GM23338 (cell line): ENCODE measurements at regions not wholly inside any gene's neighbourhood (a gene's known extent, or its start where the extent isn't known, plus 50 kb on each side); places are given as distances from the start of the nearest gene placed in this dataset.

Experiments
- ATAC-seq: fragments of 200-7000 bp; cut with Tn5 transposase; 3 replicates; pipeline ENCODE4 v1.9.1; 2020
- DNase-seq: peaks from one replicate; pipeline ENCODE4 v3.0.0-alpha.2; 2015; ENCODE audit warnings: low spot score
- H2AFZ ChIP-seq: fragments of 200-600 bp; sonication (generic); 2 replicates; pipeline ENCODE4 v1.8.0; 2016; ENCODE audit warnings: antibody characterized with exemption, mild to moderate bottlenecking, moderate library complexity
- H3F3A ChIP-seq: fragments of 200-600 bp; sonication (generic); replicated peaks from 2 replicates; pipeline ENCODE4 v1.8.0; 2017; ENCODE audit warnings: antibody characterized with exemption, mixed run types, low read depth
- H3K27ac ChIP-seq: fragments of 200-600 bp; sonication (generic); 2 replicates; pipeline ENCODE4 v1.6.1; 2016; ENCODE audit warnings: low read depth
- H3K27me3 ChIP-seq: fragments of 200-600 bp; sonication (generic); 2 replicates; pipeline ENCODE4 v1.8.0; 2016; ENCODE audit warnings: mild to moderate bottlenecking, mixed run types, moderate library complexity; ENCODE audit not compliant: insufficient read depth
- H3K36me3 ChIP-seq: fragments of 200-600 bp; sonication (generic); 2 replicates; pipeline ENCODE4 v1.8.0; 2016; ENCODE audit warnings: mild to moderate bottlenecking; ENCODE audit not compliant: insufficient read depth
- H3K4me1 ChIP-seq: fragments of 200-600 bp; sonication (generic); 2 replicates; pipeline ENCODE4 v1.8.0; 2016; ENCODE audit warnings: mild to moderate bottlenecking, moderate library complexity; ENCODE audit not compliant: insufficient read depth
- H3K4me2 ChIP-seq: fragments of 200-600 bp; sonication (generic); 2 replicates; pipeline ENCODE4 v1.7.1; 2017; ENCODE audit warnings: mixed run types
- H3K4me3 ChIP-seq: fragments of 200-600 bp; sonication (generic); 2 replicates; pipeline ENCODE4 v1.6.1; 2016; ENCODE audit warnings: mixed run types
- H3K79me2 ChIP-seq: fragments of 200-600 bp; sonication (generic); replicated peaks from 2 replicates; pipeline ENCODE4 v1.8.0; 2017; ENCODE audit warnings: mild to moderate bottlenecking; ENCODE audit not compliant: insufficient read depth
- H3K9me2 ChIP-seq: fragments of 200-600 bp; sonication (generic); 2 replicates; pipeline ENCODE4 v1.8.0; 2017; ENCODE audit not compliant: insufficient read depth
- H4K20me1 ChIP-seq: fragments of 200-600 bp; sonication (generic); replicated peaks from 2 replicates; pipeline ENCODE4 v1.8.0; 2017; ENCODE audit warnings: mild to moderate bottlenecking; ENCODE audit not compliant: insufficient read depth
- H3K27ac Mint-ChIP-seq: 2 replicates; pipeline ENCODE4 v1.8.0; 2020; ENCODE audit warnings: inconsistent platforms, mild to moderate bottlenecking, moderate library complexity, mixed read lengths
- H3K27me3 Mint-ChIP-seq: 3 replicates; pipeline ENCODE4 v1.8.0; 2022; ENCODE audit warnings: low read depth, mild to moderate bottlenecking, moderate library complexity, mixed read lengths, inconsistent platforms; ENCODE audit not compliant: insufficient read depth, poor library complexity
- H3K36me3 Mint-ChIP-seq: 3 replicates; pipeline ENCODE4 v1.8.0; 2021; ENCODE audit warnings: low read depth, mild to moderate bottlenecking, inconsistent platforms, moderate library complexity, mixed read lengths
- H3K4me1 Mint-ChIP-seq: 3 replicates; pipeline ENCODE4 v1.8.0; 2020; ENCODE audit warnings: mild to moderate bottlenecking, inconsistent platforms, mixed read lengths
- H3K4me3 Mint-ChIP-seq: 3 replicates; pipeline ENCODE4 v1.8.0; 2021; ENCODE audit warnings: moderate library complexity, mild to moderate bottlenecking, inconsistent platforms, mixed read lengths
- H3K9me3 Mint-ChIP-seq: 3 replicates; pipeline ENCODE4 v1.8.0; 2020; ENCODE audit warnings: moderate library complexity, mild to moderate bottlenecking, inconsistent platforms, mixed read lengths
- CREB1 ChIP-seq: fragments of 250-450 bp; sonication (Bioruptor Pico); IDR thresholded peaks from 2 replicates; pipeline ENCODE4 v1.5.0; 2020; ENCODE audit warnings: low read depth, mild to moderate bottlenecking, moderate library complexity
- EZH2 ChIP-seq: fragments of 200-600 bp; sonication (generic); IDR thresholded peaks from one replicate; pipeline ENCODE4 v1.8.0; 2017; ENCODE audit warnings: antibody characterized with exemption, mild to moderate bottlenecking, low read depth; ENCODE audit not compliant: unreplicated experiment
- EZH2phosphoT487 ChIP-seq: fragments of 200-600 bp; sonication (generic); IDR thresholded peaks from one replicate; pipeline ENCODE4 v1.8.1; 2018; ENCODE audit warnings: antibody characterized with exemption; ENCODE audit not compliant: unreplicated experiment
- JUNB ChIP-seq: IDR thresholded peaks from one replicate; pipeline ENCODE4 v1.6.1; 2016; ENCODE audit warnings: antibody characterized with exemption; ENCODE audit not compliant: unreplicated experiment
- NANOG ChIP-seq: IDR thresholded peaks from 2 replicates; pipeline ENCODE4 v1.6.1; 2016; ENCODE audit warnings: antibody characterized with exemption, borderline replicate concordance
- POLR2AphosphoS5 ChIP-seq: IDR thresholded peaks from 2 replicates; pipeline ENCODE4 v1.6.1; 2016; ENCODE audit warnings: antibody characterized with exemption, low read depth
- STAT1 ChIP-seq: IDR thresholded peaks from one replicate; pipeline ENCODE4 v1.6.1; 2016; ENCODE audit warnings: antibody characterized with exemption; ENCODE audit not compliant: unreplicated experiment
- ZNF114 ChIP-seq: fragments of 250-450 bp; sonication (Bioruptor Pico); IDR thresholded peaks from 2 replicates; pipeline ENCODE4 v1.5.0; 2020; ENCODE audit warnings: mild to moderate bottlenecking, moderate library complexity
- ZNF331 ChIP-seq: fragments of 250-450 bp; sonication (Bioruptor Pico); IDR thresholded peaks from 2 replicates; pipeline ENCODE4 v1.5.0; 2020; ENCODE audit warnings: low read depth, mild to moderate bottlenecking, moderate library complexity
- TF ChIP-seq, protein P1 (sequence below): IDR thresholded peaks from one replicate; pipeline ENCODE4 v1.6.1; 2018; ENCODE audit warnings: antibody characterized with exemption; ENCODE audit not compliant: unreplicated experiment
- TF ChIP-seq, protein P2 (sequence below): fragments of 250-450 bp; sonication (Bioruptor Pico); IDR thresholded peaks from 2 replicates; pipeline ENCODE4 v1.5.0; 2020; ENCODE audit warnings: mild to moderate bottlenecking, moderate library complexity
- TF ChIP-seq, protein P3 (sequence below), 2 experiments: fragments of 200-600 bp in 1 of 2; sonication (generic) in 1 of 2; conservative IDR thresholded peaks; 2 replicates each; pipeline versions ENCODE4 v1.5.1 to v1.6.1; 2016 to 2017; ENCODE audit warnings: antibody characterized with exemption in 2 of 2, low read depth in 2 of 2, mild to moderate bottlenecking in 2 of 2, moderate library complexity in 1 of 2

DNA sequence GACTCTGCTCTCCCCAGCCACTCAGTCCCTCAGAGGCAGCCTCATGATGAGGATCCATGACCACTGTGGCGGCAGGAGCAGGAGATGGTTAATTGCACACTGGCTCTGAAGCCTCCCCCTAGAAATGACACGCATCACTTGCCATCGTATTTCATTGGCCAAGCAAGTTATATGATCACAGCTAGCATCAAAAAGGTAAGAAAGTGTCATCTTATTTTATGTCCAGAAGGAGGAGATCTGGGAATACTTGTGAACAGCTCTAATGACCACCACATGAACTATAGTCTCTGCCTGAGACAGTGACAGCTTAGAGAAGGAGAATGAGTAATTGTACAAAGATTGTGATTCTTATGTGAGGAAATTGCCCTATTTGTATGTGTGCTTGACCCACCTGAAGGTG is 363.4 kb downstream of the NUAK1 start (continued):
- TF ChIP-seq NANOG = no peak

DNA sequence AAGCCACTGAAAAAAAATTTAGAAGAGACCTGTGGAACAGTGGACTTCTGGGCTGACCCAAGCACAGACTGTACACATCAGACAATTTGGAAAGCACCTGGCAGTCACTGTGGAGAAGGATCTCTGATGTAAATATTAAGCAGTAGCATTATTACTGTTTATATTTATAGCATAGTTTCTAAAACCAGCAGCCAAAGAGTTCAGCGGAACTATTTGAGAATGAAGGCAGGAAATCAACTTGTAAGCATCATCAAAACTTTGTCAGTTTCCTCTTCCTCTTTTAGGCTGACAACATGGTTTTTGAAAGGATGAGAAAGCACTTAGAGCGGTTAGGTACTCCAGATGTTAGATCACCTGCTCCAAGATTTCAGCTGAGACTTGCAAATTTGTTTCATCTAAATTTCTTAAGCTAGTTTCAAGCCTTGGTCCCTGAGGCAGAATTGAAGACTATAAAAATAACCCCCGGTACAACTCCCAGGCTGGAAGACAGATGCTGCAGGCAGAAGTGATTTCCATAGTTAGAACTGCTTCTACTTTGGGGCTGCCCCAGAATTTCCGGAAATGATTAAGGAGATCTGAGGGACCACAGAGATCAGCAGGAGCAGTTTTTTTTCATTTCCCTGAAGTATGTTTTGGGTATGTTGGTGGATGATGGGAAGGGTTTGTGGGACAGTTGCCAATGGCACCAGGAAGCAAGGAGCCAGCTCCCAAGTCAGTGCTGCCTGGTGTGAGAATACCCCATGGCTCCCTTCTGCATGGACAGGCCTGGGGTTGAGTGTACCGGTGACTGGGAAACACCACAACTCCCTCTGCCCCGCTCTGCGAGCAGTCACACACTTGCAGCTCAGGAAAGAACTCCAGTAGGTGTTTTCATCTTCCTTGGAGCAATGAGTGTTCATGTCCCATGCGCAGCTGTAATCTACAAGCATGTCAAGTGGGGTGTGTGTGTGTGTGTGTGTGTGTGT is 354.5 kb downstream of the NUAK1 start:
- Histone ChIP-seq H3K4me1 (peaks cover 6% of the 10 kb centered on the region; the same call in 1 of the 2 replicates), H4K20me1 (no peaks in the 10 kb centered on the region), H3F3A (no peaks in the 10 kb centered on the region), H3K4me3 (no peak overlapping the region), H2AFZ (no peak overlapping the region), H3K9me2 (peaks cover 1% of the 10 kb centered on the region; the same call in 1 of the 2 replicates), H3K4me2 (no peak overlapping the region), H3K79me2 (no peaks in the 10 kb centered on the region), H3K27me3 (no peaks in the 10 kb centered on the region), H3K27ac (no peak overlapping the region), H3K36me3 (no peaks in the 10 kb centered on the region; the same call in 1 of the 2 replicates)
- DNase-seq = no peak
- Mint-ChIP-seq H3K27me3 (no peaks in the 10 kb centered on the region), H3K9me3 (no peaks in the 10 kb centered on the region), H3K36me3 (no peaks in the 10 kb centered on the region), H3K4me3 (no peak overlapping the region), H3K4me1 (peaks cover 5% of the 10 kb centered on the region; the same call in 2 of the 3 replicates), H3K27ac (no peak overlapping the region)
- no peak for ATAC-seq
- TF ChIP-seq STAT1 (no peak), EZH2phosphoT487 (no peak), CREB1 (CRISPR knock-in tag) (no peak), JUNB (no peak), ZNF114 (CRISPR knock-in tag) (no peak), POLR2AphosphoS5 (no peak), EZH2 (no peak), ZNF331 (no peak)
- TF ChIP-seq, protein P1, sequence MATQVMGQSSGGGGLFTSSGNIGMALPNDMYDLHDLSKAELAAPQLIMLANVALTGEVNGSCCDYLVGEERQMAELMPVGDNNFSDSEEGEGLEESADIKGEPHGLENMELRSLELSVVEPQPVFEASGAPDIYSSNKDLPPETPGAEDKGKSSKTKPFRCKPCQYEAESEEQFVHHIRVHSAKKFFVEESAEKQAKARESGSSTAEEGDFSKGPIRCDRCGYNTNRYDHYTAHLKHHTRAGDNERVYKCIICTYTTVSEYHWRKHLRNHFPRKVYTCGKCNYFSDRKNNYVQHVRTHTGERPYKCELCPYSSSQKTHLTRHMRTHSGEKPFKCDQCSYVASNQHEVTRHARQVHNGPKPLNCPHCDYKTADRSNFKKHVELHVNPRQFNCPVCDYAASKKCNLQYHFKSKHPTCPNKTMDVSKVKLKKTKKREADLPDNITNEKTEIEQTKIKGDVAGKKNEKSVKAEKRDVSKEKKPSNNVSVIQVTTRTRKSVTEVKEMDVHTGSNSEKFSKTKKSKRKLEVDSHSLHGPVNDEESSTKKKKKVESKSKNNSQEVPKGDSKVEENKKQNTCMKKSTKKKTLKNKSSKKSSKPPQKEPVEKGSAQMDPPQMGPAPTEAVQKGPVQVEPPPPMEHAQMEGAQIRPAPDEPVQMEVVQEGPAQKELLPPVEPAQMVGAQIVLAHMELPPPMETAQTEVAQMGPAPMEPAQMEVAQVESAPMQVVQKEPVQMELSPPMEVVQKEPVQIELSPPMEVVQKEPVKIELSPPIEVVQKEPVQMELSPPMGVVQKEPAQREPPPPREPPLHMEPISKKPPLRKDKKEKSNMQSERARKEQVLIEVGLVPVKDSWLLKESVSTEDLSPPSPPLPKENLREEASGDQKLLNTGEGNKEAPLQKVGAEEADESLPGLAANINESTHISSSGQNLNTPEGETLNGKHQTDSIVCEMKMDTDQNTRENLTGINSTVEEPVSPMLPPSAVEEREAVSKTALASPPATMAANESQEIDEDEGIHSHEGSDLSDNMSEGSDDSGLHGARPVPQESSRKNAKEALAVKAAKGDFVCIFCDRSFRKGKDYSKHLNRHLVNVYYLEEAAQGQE = no peak
- TF ChIP-seq, protein P2, sequence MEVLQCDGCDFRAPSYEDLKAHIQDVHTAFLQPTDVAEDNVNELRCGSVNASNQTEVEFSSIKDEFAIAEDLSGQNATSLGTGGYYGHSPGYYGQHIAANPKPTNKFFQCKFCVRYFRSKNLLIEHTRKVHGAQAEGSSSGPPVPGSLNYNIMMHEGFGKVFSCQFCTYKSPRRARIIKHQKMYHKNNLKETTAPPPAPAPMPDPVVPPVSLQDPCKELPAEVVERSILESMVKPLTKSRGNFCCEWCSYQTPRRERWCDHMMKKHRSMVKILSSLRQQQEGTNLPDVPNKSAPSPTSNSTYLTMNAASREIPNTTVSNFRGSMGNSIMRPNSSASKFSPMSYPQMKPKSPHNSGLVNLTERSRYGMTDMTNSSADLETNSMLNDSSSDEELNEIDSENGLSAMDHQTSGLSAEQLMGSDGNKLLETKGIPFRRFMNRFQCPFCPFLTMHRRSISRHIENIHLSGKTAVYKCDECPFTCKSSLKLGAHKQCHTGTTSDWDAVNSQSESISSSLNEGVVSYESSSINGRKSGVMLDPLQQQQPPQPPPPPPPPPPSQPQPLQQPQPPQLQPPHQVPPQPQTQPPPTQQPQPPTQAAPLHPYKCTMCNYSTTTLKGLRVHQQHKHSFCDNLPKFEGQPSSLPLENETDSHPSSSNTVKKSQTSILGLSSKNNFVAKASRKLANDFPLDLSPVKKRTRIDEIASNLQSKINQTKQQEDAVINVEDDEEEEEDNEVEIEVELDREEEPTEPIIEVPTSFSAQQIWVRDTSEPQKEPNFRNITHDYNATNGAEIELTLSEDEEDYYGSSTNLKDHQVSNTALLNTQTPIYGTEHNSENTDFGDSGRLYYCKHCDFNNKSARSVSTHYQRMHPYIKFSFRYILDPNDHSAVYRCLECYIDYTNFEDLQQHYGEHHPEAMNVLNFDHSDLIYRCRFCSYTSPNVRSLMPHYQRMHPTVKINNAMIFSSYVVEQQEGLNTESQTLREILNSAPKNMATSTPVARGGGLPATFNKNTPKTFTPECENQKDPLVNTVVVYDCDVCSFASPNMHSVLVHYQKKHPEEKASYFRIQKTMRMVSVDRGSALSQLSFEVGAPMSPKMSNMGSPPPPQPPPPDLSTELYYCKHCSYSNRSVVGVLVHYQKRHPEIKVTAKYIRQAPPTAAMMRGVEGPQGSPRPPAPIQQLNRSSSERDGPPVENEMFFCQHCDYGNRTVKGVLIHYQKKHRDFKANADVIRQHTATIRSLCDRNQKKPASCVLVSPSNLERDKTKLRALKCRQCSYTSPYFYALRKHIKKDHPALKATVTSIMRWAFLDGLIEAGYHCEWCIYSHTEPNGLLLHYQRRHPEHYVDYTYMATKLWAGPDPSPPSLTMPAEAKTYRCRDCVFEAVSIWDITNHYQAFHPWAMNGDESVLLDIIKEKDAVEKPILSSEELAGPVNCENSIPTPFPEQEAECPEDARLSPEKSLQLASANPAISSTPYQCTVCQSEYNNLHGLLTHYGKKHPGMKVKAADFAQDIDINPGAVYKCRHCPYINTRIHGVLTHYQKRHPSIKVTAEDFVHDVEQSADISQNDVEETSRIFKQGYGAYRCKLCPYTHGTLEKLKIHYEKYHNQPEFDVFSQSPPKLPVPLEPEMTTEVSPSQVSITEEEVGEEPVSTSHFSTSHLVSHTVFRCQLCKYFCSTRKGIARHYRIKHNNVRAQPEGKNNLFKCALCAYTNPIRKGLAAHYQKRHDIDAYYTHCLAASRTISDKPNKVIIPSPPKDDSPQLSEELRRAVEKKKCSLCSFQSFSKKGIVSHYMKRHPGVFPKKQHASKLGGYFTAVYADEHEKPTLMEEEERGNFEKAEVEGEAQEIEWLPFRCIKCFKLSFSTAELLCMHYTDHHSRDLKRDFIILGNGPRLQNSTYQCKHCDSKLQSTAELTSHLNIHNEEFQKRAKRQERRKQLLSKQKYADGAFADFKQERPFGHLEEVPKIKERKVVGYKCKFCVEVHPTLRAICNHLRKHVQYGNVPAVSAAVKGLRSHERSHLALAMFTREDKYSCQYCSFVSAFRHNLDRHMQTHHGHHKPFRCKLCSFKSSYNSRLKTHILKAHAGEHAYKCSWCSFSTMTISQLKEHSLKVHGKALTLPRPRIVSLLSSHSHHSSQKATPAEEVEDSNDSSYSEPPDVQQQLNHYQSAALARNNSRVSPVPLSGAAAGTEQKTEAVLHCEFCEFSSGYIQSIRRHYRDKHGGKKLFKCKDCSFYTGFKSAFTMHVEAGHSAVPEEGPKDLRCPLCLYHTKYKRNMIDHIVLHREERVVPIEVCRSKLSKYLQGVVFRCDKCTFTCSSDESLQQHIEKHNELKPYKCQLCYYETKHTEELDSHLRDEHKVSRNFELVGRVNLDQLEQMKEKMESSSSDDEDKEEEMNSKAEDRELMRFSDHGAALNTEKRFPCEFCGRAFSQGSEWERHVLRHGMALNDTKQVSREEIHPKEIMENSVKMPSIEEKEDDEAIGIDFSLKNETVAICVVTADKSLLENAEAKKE (CRISPR knock-in tag) = no peak
- TF ChIP-seq, protein P3, sequence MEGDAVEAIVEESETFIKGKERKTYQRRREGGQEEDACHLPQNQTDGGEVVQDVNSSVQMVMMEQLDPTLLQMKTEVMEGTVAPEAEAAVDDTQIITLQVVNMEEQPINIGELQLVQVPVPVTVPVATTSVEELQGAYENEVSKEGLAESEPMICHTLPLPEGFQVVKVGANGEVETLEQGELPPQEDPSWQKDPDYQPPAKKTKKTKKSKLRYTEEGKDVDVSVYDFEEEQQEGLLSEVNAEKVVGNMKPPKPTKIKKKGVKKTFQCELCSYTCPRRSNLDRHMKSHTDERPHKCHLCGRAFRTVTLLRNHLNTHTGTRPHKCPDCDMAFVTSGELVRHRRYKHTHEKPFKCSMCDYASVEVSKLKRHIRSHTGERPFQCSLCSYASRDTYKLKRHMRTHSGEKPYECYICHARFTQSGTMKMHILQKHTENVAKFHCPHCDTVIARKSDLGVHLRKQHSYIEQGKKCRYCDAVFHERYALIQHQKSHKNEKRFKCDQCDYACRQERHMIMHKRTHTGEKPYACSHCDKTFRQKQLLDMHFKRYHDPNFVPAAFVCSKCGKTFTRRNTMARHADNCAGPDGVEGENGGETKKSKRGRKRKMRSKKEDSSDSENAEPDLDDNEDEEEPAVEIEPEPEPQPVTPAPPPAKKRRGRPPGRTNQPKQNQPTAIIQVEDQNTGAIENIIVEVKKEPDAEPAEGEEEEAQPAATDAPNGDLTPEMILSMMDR (conservative IDR thresholded peaks at IDR 0.05; ENCODE audit: low read depth in 2 of 2) = no peak
